ENCODE measurements at regions not wholly inside any gene's neighbourhood (a gene's known extent, or its start where the extent isn't known, plus 50 kb on each side); places are given as distances from the start of the nearest gene placed in this dataset.
A peak's percentile ranks its signal among the peaks of the same experiment; 100 is the strongest.

GRCh38 chr1:54477153-54477561, 70.9 kb upstream of the ACOT11 start:
- Histone ChIP-seq H3K27ac (ENCODE audit: low read depth, low read length) (peak overlapping the region; percentile 64), H3K36me3 (ENCODE audit: control insufficient read depth in 2 of 3, insufficient read depth in 3 of 3, low read length in 3 of 3) (no peaks in the 10 kb centered on the region), H3K27me3 (ENCODE audit: control insufficient read depth in 2 of 2, insufficient read depth in 2 of 2, low read length in 2 of 2) (no peaks in the 10 kb centered on the region), H3K9me3 (ENCODE audit: control insufficient read depth in 2 of 3, low read length in 3 of 3) (no peaks in the 10 kb centered on the region), H3K4me3 (ENCODE audit: low read length) (no peak overlapping the region), H3K4me1 (ENCODE audit: control insufficient read depth in 2 of 2, insufficient read depth in 2 of 2, low read length in 2 of 2) (peaks cover 48 to 52% of the 10 kb centered on the region in 2 donors)
- intact Hi-C loops (cut with micrococcal nuclease): loop anchor here in 1 of 2 donors (1.0 kb wide), 1 partner anchor 11 kb away; no protein-coding TSS in a partner anchor
- DNase-seq (peak in 1 of 9 donors; percentile 30), ATAC-seq (no peak)
- Mint-ChIP-seq H3K4me1 (peaks cover 44 to 81% (median 75%) of the 10 kb centered on the region in 7 donors), H3K4me3 (peak overlapping the region in 9 of 10 donors; percentile 42 to 89 (median 54)), H3K27ac (peak overlapping the region in 8 of 9 donors; percentile 74 to 97 (median 86)), H3K27me3 (peaks cover 0 to 27% (median 0%) of the 10 kb centered on the region in 5 donors), H3K9me3 (no peaks in the 10 kb centered on the region), H3K36me3 (peaks cover 0 to 13% (median 0%) of the 10 kb centered on the region in 5 donors)
- CTCF ChIA-PET: interaction anchor here (0.7 to 1.7 kb wide), 5 partner anchors 10 to 90 kb away, joined by 3 to 8 read pairs (median 4); no protein-coding TSS in a partner anchor
- POLR2A ChIA-PET: interaction anchor here (0.6 to 6.8 kb wide), 8 partner anchors 8 to 358 kb away, joined by 3 to 45 read pairs (median 3); no protein-coding TSS in a partner anchor

- Histone ChIP-seq H3K27me3 (ENCODE audit: control insufficient read depth in 2 of 2, insufficient read depth in 2 of 2, low read length in 2 of 2) (no peaks in the 10 kb centered on the region), H3K36me3 (ENCODE audit: control insufficient read depth in 2 of 3, insufficient read depth in 3 of 3, low read length in 3 of 3) (no peaks in the 10 kb centered on the region), H3K4me1 (ENCODE audit: control insufficient read depth in 2 of 2, insufficient read depth in 2 of 2, low read length in 2 of 2) (peaks cover 47 to 52% of the 10 kb centered on the region in 2 donors), H3K9me3 (ENCODE audit: control insufficient read depth in 2 of 3, low read length in 3 of 3) (no peaks in the 10 kb centered on the region), H3K27ac (ENCODE audit: low read depth, low read length) (peak overlapping the region; percentile 64), H3K4me3 (ENCODE audit: low read length) (no peak overlapping the region)
- Mint-ChIP-seq H3K4me3 (peak overlapping the region; percentile 42 to 89 (median 68)), H3K27me3 (peaks cover 0 to 27% (median 0%) of the 10 kb centered on the region in 5 donors), H3K27ac (peak overlapping the region; percentile 73 to 98 (median 88)), H3K9me3 (no peaks in the 10 kb centered on the region), H3K36me3 (peaks cover 0 to 13% (median 0%) of the 10 kb centered on the region in 5 donors), H3K4me1 (peaks cover 43 to 81% (median 70%) of the 10 kb centered on the region in 7 donors)
- ChIA-PET POLR2A (interaction anchor here (0.6 to 6.8 kb wide), 7 partner anchors 7 to 357 kb away, joined by 3 to 45 read pairs (median 3); no protein-coding TSS in a partner anchor), CTCF (interaction anchor here (0.7 to 1.7 kb wide), 5 partner anchors 10 to 89 kb away, joined by 3 to 8 read pairs (median 4); no protein-coding TSS in a partner anchor)
- ATAC-seq: no peak
- intact Hi-C loops (cut with micrococcal nuclease): loop anchor here in 1 of 2 donors (1.0 kb wide), 1 partner anchor 12 kb away; no protein-coding TSS in a partner anchor
- DNase-seq: no peak
These were observed 70.4 kb upstream of the SSBP3 start for GRCh38 chr1:54476530-54477109.

- CTCF ChIA-PET: interaction anchor here (1.0 kb wide), 1 partner anchor 14 kb away, joined by 4 read pairs; no protein-coding TSS in a partner anchor
- Histone ChIP-seq H3K36me3 (ENCODE audit: control insufficient read depth in 2 of 3, insufficient read depth in 3 of 3, low read length in 3 of 3) (no peaks in the 10 kb centered on the region), H3K27me3 (ENCODE audit: control insufficient read depth in 2 of 2, insufficient read depth in 2 of 2, low read length in 2 of 2) (no peaks in the 10 kb centered on the region), H3K4me1 (ENCODE audit: control insufficient read depth in 2 of 2, insufficient read depth in 2 of 2, low read length in 2 of 2) (peaks cover 41 to 46% of the 10 kb centered on the region in 2 donors), H3K9me3 (ENCODE audit: control insufficient read depth in 2 of 3, low read length in 3 of 3) (no peaks in the 10 kb centered on the region), H3K27ac (ENCODE audit: low read depth, low read length) (peak overlapping the region; percentile 64), H3K4me3 (ENCODE audit: low read length) (peak overlapping the region; percentile 53)
- no peaks in the 10 kb centered on the region for H3K9me3 Mint-ChIP-seq
- H3K4me1 Mint-ChIP-seq: peaks cover 37 to 75% (median 68%) of the 10 kb centered on the region in 7 donors
- H3K36me3 Mint-ChIP-seq: peaks cover 0 to 13% (median 0%) of the 10 kb centered on the region in 5 donors
- H3K4me3 Mint-ChIP-seq: peak overlapping the region; percentile 65 to 89 (median 78)
- peak overlapping the region; percentile 73 to 98 (median 88) for H3K27ac Mint-ChIP-seq
- peak; percentile 2 for ATAC-seq
- intact Hi-C loops (cut with micrococcal nuclease): loop anchor here in 1 of 2 donors (1.0 kb wide), 2 partner anchors 7 to 16 kb away; no protein-coding TSS in a partner anchor
- POLR2A ChIA-PET: interaction anchor here (1.2 to 6.8 kb wide), 3 partner anchors 8 to 70 kb away, joined by 5 to 45 read pairs (median 5); partner anchors contain the start of gene SSBP3
- H3K27me3 Mint-ChIP-seq: peaks cover 0 to 27% (median 0%) of the 10 kb centered on the region in 5 donors
- DNase-seq: no peak
These were observed 69.8 kb upstream of the SSBP3 start for GRCh38 chr1:54475946-54476516.

GRCh38 chr1:54475357-54475881, 69.2 kb upstream of the SSBP3 start:
- DNase-seq (peak in 7 of 9 donors; percentile 56 to 66 (median 62)), ATAC-seq (peak; percentile 73)
- Mint-ChIP-seq H3K27ac (peak overlapping the region; percentile 70 to 98 (median 92)), H3K27me3 (peaks cover 0 to 27% (median 0%) of the 10 kb centered on the region in 5 donors), H3K9me3 (no peaks in the 10 kb centered on the region), H3K4me3 (peak overlapping the region; percentile 39 to 89 (median 78)), H3K4me1 (peaks cover 31 to 69% (median 62%) of the 10 kb centered on the region in 7 donors), H3K36me3 (peaks cover 0 to 13% (median 0%) of the 10 kb centered on the region in 5 donors)
- no peaks in the 10 kb centered on the region for H3K27me3 ChIP-seq (ENCODE audit: control insufficient read depth in 2 of 2, insufficient read depth in 2 of 2, low read length in 2 of 2)
- H3K9me3 ChIP-seq (ENCODE audit: control insufficient read depth in 2 of 3, low read length in 3 of 3): no peaks in the 10 kb centered on the region
- no peaks in the 10 kb centered on the region for H3K36me3 ChIP-seq (ENCODE audit: control insufficient read depth in 2 of 3, insufficient read depth in 3 of 3, low read length in 3 of 3)
- peaks cover 37 to 41% of the 10 kb centered on the region in 2 donors for H3K4me1 ChIP-seq (ENCODE audit: control insufficient read depth in 2 of 2, insufficient read depth in 2 of 2, low read length in 2 of 2)
- ChIA-PET CTCF (no interaction called here), POLR2A (interaction anchor here (1.2 to 6.8 kb wide), 4 partner anchors 9 to 69 kb away, joined by 5 to 45 read pairs (median 14); partner anchors contain the start of gene SSBP3)
- intact Hi-C loops (cut with micrococcal nuclease): loop anchor here in 1 of 2 donors (1.0 kb wide), 2 partner anchors 8 to 15 kb away; no protein-coding TSS in a partner anchor
- peak overlapping the region; percentile 53 for H3K4me3 ChIP-seq (ENCODE audit: low read length)
- peak overlapping the region; percentile 64 for H3K27ac ChIP-seq (ENCODE audit: low read depth, low read length)

- Histone ChIP-seq H3K4me1 (ENCODE audit: control insufficient read depth in 2 of 2, insufficient read depth in 2 of 2, low read length in 2 of 2) (peaks cover 31 to 32% of the 10 kb centered on the region in 2 donors), H3K27ac (ENCODE audit: low read depth, low read length) (peak overlapping the region; percentile 64), H3K27me3 (ENCODE audit: control insufficient read depth in 2 of 2, insufficient read depth in 2 of 2, low read length in 2 of 2) (no peaks in the 10 kb centered on the region), H3K36me3 (ENCODE audit: control insufficient read depth in 2 of 3, insufficient read depth in 3 of 3, low read length in 3 of 3) (no peaks in the 10 kb centered on the region), H3K4me3 (ENCODE audit: low read length) (peak overlapping the region; percentile 53), H3K9me3 (ENCODE audit: control insufficient read depth in 2 of 3, low read length in 3 of 3) (no peaks in the 10 kb centered on the region)
- H3K4me1 Mint-ChIP-seq: peaks cover 22 to 60% (median 54%) of the 10 kb centered on the region in 7 donors
- ChIA-PET CTCF (no interaction called here), POLR2A (interaction anchor here (0.6 to 6.8 kb wide), 6 partner anchors 9 to 1237 kb away, joined by 3 to 45 read pairs (median 5); partner anchors contain the start of gene SSBP3)
- peak in 3 of 9 donors; percentile 26 to 40 (median 34) for DNase-seq
- peak; percentile 44 for ATAC-seq
- no peaks in the 10 kb centered on the region for H3K9me3 Mint-ChIP-seq
- peak overlapping the region; percentile 65 to 89 (median 83) for H3K4me3 Mint-ChIP-seq
- peak overlapping the region in 8 of 9 donors; percentile 80 to 98 (median 92) for H3K27ac Mint-ChIP-seq
- intact Hi-C loops (cut with micrococcal nuclease): loop anchor here in 1 of 2 donors (1.0 kb wide), 2 partner anchors 9 to 14 kb away; no protein-coding TSS in a partner anchor
- H3K27me3 Mint-ChIP-seq: peaks cover 0 to 27% (median 0%) of the 10 kb centered on the region in 5 donors
- peaks cover 0 to 13% (median 0%) of the 10 kb centered on the region in 5 donors for H3K36me3 Mint-ChIP-seq
These were observed 68.4 kb upstream of the SSBP3 start for GRCh38 chr1:54474310-54475251.
